Common myeloid progenitor, CD34-positive (primary cell): ENCODE measurements at regions not wholly inside any gene's neighbourhood (a gene's known extent, or its start where the extent isn't known, plus 50 kb on each side); places are given as distances from the start of the nearest gene placed in this dataset.

ENCODE experiments used
- CTCF ChIA-PET: fragments of 350-600 bp; sonication (Branson Sonifier 250); formaldehyde crosslinking; loops from one replicate; lab custom pipeline; 2021; ENCODE audit warnings: antibody characterized with exemption; lab: Charles Lee
- POLR2A ChIA-PET: fragments of 350-600 bp; sonication (Branson Sonifier 250); formaldehyde crosslinking; loops from one replicate; lab custom pipeline; 2021; ENCODE audit warnings: antibody characterized with exemption; lab: Charles Lee
- DNase-seq, 3 donors: peaks; one replicate each; pipeline versions ENCODE4 v3.0.0 to v3.0.0-alpha.2; 2013
- H3K27ac ChIP-seq, 2 experiments: 1 replicate in 1 of 2; 2 replicates in 1 of 2; pipeline ENCODE4 v1.7.0; 2013; ENCODE audit warnings: inconsistent platforms in 2 of 2, low read length in 2 of 2, mild to moderate bottlenecking in 2 of 2, low read depth in 1 of 2, moderate library complexity in 1 of 2; ENCODE audit not compliant: severe bottlenecking in 2 of 2, insufficient read depth in 1 of 2, poor library complexity in 1 of 2
- H3K27me3 ChIP-seq, 5 experiments: replicated peaks in 2 of 5; 1 replicate in 3 of 5; 2 replicates in 2 of 5; pipeline versions ENCODE4 v1.6.1 to v1.7.0; 2013; ENCODE audit warnings: low read length in 4 of 5, mild to moderate bottlenecking in 2 of 5, moderate library complexity in 2 of 5, inconsistent platforms in 1 of 5; ENCODE audit not compliant: insufficient read depth in 5 of 5, control insufficient read depth in 4 of 5
- H3K36me3 ChIP-seq, 4 experiments: 1 replicate in 2 of 4; 2 replicates in 2 of 4; pipeline versions ENCODE4 v1.6.1 to v1.7.0; 2013; ENCODE audit warnings: low read length in 3 of 4, control low read depth in 1 of 4, mild to moderate bottlenecking in 1 of 4; ENCODE audit not compliant: control insufficient read depth in 4 of 4, insufficient read depth in 4 of 4
- H3K4me1 ChIP-seq, 4 experiments: 1 replicate in 3 of 4; 2 replicates in 1 of 4; pipeline versions ENCODE4 v1.6.1 to v1.7.1; 2013; ENCODE audit warnings: low read length in 3 of 4, mild to moderate bottlenecking in 3 of 4, control low read depth in 1 of 4, inconsistent platforms in 1 of 4, moderate library complexity in 1 of 4; ENCODE audit not compliant: control insufficient read depth in 4 of 4, insufficient read depth in 4 of 4; ENCODE audit errors: control extremely low read depth in 1 of 4
- H3K4me3 ChIP-seq, 7 experiments: 1 replicate in 4 of 7; 2 replicates in 3 of 7; pipeline versions ENCODE4 v1.5.1 to v1.7.0; 2013; ENCODE audit warnings: mild to moderate bottlenecking in 7 of 7, low read length in 6 of 7, moderate library complexity in 6 of 7, inconsistent platforms in 2 of 7, low read depth in 2 of 7, control low read depth in 1 of 7; ENCODE audit not compliant: insufficient read depth in 4 of 7, control insufficient read depth in 1 of 7; ENCODE audit errors: extremely low read depth in 1 of 7
- H3K9me3 ChIP-seq, 5 experiments: 1 replicate in 4 of 5; 2 replicates in 1 of 5; pipeline versions ENCODE4 v1.6.1 to v1.7.1; 2013; ENCODE audit warnings: low read length in 4 of 5, mild to moderate bottlenecking in 2 of 5, inconsistent platforms in 1 of 5, low read depth in 1 of 5, moderate library complexity in 1 of 5; ENCODE audit not compliant: control insufficient read depth in 4 of 5, insufficient read depth in 2 of 5; ENCODE audit errors: control extremely low read depth in 1 of 5
- WGBS: methylation state at CpG from one replicate; pipeline ENCODE4 v1.1.5; 2013; ENCODE audit not compliant: insufficient coverage; 5-methylcytosine and 5-hydroxymethylcytosine counted together

GRCh38 chr1:232548691-232549090, 81.2 kb downstream of the SIPA1L2 start:
- no peak for DNase-seq
- no peaks in the 10 kb centered on the region for H3K36me3 ChIP-seq
- no peaks in the 10 kb centered on the region for H3K27me3 ChIP-seq
- WGBS = 98% methylated on average over 5 of the region's 5 CpGs
- ChIA-PET CTCF (no interaction called here), POLR2A (no interaction called here)
- no peaks in the 10 kb centered on the region for H3K4me1 ChIP-seq
- no peaks in the 10 kb centered on the region for H3K9me3 ChIP-seq
- no peak overlapping the region for H3K4me3 ChIP-seq
- no peak overlapping the region for H3K27ac ChIP-seq

- POLR2A ChIA-PET = no interaction called here
- Histone ChIP-seq H3K36me3 (no peaks in the 10 kb centered on the region), H3K27ac (no peak overlapping the region), H3K4me1 (no peaks in the 10 kb centered on the region), H3K4me3 (no peak overlapping the region), H3K27me3 (no peaks in the 10 kb centered on the region), H3K9me3 (no peaks in the 10 kb centered on the region)
- CTCF ChIA-PET = no interaction called here
- no peak for DNase-seq
- 88% methylated on average over 1 of the region's 2 CpGs for WGBS
These were observed 81.9 kb downstream of the SIPA1L2 start for GRCh38 chr1:232547938-232548484.

GRCh38 chr1:232542633-232543593, 87.0 kb downstream of the SIPA1L2 start:
- no peaks in the 10 kb centered on the region for H3K27me3 ChIP-seq
- no peaks in the 10 kb centered on the region for H3K9me3 ChIP-seq
- H3K36me3 ChIP-seq = no peaks in the 10 kb centered on the region
- CTCF ChIA-PET = no interaction called here
- no peak for DNase-seq
- POLR2A ChIA-PET = no interaction called here
- over 99% methylated on average over 9 of the region's 13 CpGs for WGBS
- no peak overlapping the region for H3K4me3 ChIP-seq
- no peaks in the 10 kb centered on the region for H3K4me1 ChIP-seq
- H3K27ac ChIP-seq = no peak overlapping the region

GRCh38 chr1:232538943-232539302, 91.0 kb downstream of the SIPA1L2 start:
- H3K27ac ChIP-seq = no peak overlapping the region
- WGBS = 100% methylated on average over 3 of the region's 5 CpGs
- H3K4me3 ChIP-seq = no peak overlapping the region
- no peaks in the 10 kb centered on the region for H3K27me3 ChIP-seq
- DNase-seq = no peak
- no peaks in the 10 kb centered on the region for H3K9me3 ChIP-seq
- ChIA-PET CTCF (no interaction called here), POLR2A (no interaction called here)
- no peaks in the 10 kb centered on the region for H3K36me3 ChIP-seq
- no peaks in the 10 kb centered on the region for H3K4me1 ChIP-seq

- Histone ChIP-seq H3K4me3 (no peak overlapping the region), H3K9me3 (no peaks in the 10 kb centered on the region), H3K36me3 (no peaks in the 10 kb centered on the region), H3K27me3 (no peaks in the 10 kb centered on the region), H3K4me1 (no peaks in the 10 kb centered on the region), H3K27ac (no peak overlapping the region)
- POLR2A ChIA-PET = no interaction called here
- CTCF ChIA-PET = interaction anchor here (1.1 kb wide), 1 partner anchor 18 kb away, joined by 3 read pairs; no protein-coding TSS in a partner anchor
- no peak for DNase-seq
- 100% methylated on average over 1 of the region's 3 CpGs for WGBS
These were observed 91.5 kb downstream of the SIPA1L2 start for GRCh38 chr1:232538224-232538942.

- 95% methylated on average over 4 of the region's 10 CpGs for WGBS
- Histone ChIP-seq H3K27me3 (no peaks in the 10 kb centered on the region), H3K4me1 (no peaks in the 10 kb centered on the region), H3K9me3 (no peaks in the 10 kb centered on the region), H3K4me3 (no peak overlapping the region), H3K36me3 (no peaks in the 10 kb centered on the region), H3K27ac (no peak overlapping the region)
- DNase-seq = no peak
- POLR2A ChIA-PET = no interaction called here
- CTCF ChIA-PET = interaction anchor here (1.7 kb wide), 1 partner anchor 21 kb away, joined by 5 read pairs; no protein-coding TSS in a partner anchor
These were observed 95.1 kb downstream of the SIPA1L2 start for GRCh38 chr1:232534552-232535517.
